ENCODE measurements at regions not wholly inside any gene's neighbourhood (a gene's known extent, or its start where the extent isn't known, plus 50 kb on each side); places are given as distances from the start of the nearest gene placed in this dataset.

DNA sequence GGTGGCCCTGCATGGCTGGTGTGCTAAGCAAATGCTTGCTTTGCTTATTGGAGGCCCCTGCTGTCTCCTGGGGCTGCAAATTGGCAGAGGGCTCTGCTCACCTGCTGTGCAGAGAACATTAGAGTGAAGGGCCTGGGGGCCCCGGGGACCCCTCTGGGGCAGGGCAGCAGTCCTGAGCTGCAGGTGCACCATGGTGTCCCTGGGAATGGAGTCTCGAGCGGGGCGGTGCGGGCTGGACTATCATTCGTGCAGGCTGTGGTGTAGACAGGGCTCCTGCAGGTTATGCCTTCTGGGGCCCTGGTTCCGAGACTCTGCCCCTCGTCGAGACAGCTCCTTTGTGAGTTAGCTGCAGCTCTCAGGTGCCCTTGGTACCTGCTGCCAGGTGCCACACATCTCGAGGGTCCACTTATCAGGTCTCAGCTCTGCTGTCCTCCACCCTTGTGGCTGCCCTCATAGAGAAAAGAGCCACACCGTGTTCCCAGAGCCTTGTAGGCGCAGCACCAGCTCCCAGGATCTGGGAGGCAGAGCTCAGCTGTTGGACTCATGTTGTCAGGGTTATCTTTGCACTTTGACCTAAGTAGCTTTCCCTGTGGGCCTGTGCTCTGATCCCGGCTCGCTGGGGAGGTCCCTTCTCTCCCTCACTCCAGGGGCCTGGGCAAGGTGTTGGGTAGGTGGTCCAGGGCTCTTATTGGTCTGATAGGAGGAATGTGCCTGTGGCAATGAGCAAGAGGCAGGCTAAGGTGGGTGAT lies 58.0 kb upstream of the ZNF536 start:
- Mint-ChIP-seq H3K9me3 (peaks cover 10% of the 10 kb centered on the region), H3K4me3 (no peak overlapping the region), H3K36me3 (no peaks in the 10 kb centered on the region), H3K4me1 (no peaks in the 10 kb centered on the region), H3K27ac (no peak overlapping the region), H3K27me3 (no peaks in the 10 kb centered on the region)
- ATAC-seq (ENCODE audit: low read depth) (no peak), DNase-seq (ENCODE audit: low spot score in 2 of 2) (no peak)

DNA sequence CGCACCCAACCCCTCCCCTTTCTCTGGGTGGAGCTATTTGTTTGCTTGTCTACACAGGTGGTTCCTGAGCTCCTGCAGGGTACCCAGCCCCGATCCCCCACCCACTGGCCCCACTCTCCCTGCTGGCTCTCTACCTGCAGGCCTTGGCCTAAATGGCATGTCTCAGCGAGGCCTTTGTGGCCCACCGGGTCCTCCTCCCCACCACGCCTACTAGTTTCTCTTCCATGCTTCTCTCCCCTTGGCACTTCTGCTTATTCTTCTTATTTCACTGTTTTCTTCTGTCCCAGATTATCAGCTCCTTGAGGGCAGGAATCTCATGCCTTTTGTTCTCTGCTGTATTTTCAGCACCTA lies 57.4 kb upstream of the ZNF536 start:
- peaks cover 10% of the 10 kb centered on the region for H3K9me3 Mint-ChIP-seq
- no peaks in the 10 kb centered on the region for H3K27me3 Mint-ChIP-seq
- H3K4me3 Mint-ChIP-seq, result no peak overlapping the region
- ATAC-seq (ENCODE audit: low read depth) (no peak), DNase-seq (ENCODE audit: low spot score in 2 of 2) (no peak)
- H3K4me1 Mint-ChIP-seq, result no peaks in the 10 kb centered on the region
- no peaks in the 10 kb centered on the region for H3K36me3 Mint-ChIP-seq
- no peak overlapping the region for H3K27ac Mint-ChIP-seq

DNA sequence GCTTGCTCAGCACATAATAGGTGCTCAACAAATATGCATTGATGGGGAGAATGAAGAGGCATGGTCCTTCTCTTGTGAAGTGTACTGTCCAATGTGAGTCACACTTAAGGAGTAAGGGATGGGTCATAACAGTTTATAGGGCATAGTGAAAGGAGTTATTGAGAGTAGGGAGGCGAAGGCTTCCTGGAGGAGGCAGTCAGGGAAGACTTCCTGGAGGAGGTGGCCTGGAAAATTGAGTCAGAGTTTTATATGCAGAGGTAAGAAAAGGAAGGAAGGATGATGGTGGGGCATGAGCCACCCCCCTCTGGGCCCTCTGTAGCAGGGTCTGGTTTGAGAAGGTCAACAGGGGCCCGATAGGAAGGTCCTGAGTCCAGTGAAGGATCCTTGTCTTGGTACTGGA lies 57.0 kb upstream of the ZNF536 start:
- Mint-ChIP-seq H3K4me3 (no peak overlapping the region), H3K36me3 (no peaks in the 10 kb centered on the region), H3K27me3 (no peaks in the 10 kb centered on the region), H3K9me3 (peaks cover 10% of the 10 kb centered on the region), H3K4me1 (no peaks in the 10 kb centered on the region), H3K27ac (no peak overlapping the region)
- DNase-seq (ENCODE audit: low spot score in 2 of 2), result no peak
- ATAC-seq (ENCODE audit: low read depth), result no peak

DNA sequence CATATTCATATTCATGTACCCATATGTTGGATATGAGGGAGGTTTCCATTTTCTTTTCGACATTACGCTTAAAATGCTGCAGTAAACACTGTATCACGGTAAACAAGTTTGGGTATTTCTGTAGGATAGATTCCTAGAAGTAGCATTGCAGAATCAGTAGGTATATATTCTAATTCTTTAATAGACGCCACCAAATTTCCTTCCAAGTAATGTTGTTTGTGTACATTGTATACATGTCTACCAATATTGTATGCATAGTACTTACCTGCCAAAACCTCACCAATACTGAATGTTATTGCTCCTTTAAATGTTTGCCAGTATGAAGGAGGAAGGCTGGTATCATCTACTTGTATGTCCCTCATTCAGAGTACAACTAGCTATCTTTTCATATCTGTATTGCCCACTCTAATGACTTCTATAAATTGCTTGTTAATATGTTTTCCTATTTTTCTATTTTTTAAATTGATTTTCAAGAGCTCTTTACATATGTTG lies 56.1 kb upstream of the ZNF536 start:
- ATAC-seq (ENCODE audit: low read depth) (no peak), DNase-seq (ENCODE audit: low spot score in 2 of 2) (no peak)
- H3K4me1 Mint-ChIP-seq, result no peaks in the 10 kb centered on the region
- no peak overlapping the region for H3K4me3 Mint-ChIP-seq
- H3K27me3 Mint-ChIP-seq, result no peaks in the 10 kb centered on the region
- no peaks in the 10 kb centered on the region for H3K36me3 Mint-ChIP-seq
- no peak overlapping the region for H3K27ac Mint-ChIP-seq
- H3K9me3 Mint-ChIP-seq, result peaks cover 9% of the 10 kb centered on the region

DNA sequence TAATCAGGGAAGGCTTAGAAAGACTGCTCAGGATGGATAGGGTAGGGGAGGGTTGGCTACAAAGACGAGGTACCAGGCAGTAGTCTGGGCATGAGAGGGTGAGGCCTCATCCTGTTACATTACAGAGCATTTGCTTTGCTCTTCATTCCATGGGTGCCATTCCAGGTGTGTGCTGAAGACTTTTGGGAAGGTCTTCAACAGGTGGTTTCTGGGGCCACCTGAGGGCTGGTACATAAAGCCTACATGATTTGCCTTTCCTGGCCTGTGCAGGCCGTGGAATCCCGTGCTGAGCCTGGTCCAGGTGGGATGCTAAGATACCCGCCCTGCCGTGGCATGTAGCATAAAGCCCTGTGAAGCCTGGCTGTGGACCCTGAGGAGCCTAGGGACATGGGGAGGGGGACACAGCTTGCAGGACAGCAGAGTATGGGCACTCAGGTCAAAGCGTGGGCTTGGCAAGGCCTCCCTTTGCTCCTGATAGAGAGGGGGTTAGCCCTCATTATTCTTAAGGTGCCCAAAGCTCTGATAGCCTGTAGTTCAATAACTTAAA lies 55.6 kb upstream of the ZNF536 start:
- no peaks in the 10 kb centered on the region for H3K27me3 Mint-ChIP-seq
- DNase-seq (ENCODE audit: low spot score in 2 of 2) (no peak), ATAC-seq (ENCODE audit: low read depth) (no peak)
- peaks cover 9% of the 10 kb centered on the region for H3K9me3 Mint-ChIP-seq
- H3K4me1 Mint-ChIP-seq, result no peaks in the 10 kb centered on the region
- H3K36me3 Mint-ChIP-seq, result no peaks in the 10 kb centered on the region
- H3K27ac Mint-ChIP-seq, result no peak overlapping the region
- no peak overlapping the region for H3K4me3 Mint-ChIP-seq

DNA sequence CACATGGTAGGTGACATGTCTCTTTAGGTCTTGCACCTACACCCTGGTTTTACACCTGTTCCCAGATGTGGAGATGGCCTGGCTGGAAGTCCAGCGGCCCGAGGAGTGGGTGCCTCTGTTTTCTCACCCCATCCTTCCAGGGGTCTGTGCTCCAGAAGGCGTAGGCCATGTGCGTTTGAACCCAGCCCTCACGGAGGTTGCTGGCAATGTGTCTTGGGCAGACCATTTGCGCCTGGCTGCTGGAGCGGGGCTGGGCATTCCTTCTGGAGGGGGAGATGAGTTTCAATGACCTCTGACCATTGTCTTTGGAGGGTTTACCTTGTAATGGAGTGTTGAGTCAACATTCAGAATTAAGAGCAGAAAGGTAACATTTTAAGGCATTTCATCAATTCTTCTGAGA lies 54.8 kb upstream of the ZNF536 start:
- H3K36me3 Mint-ChIP-seq, result no peaks in the 10 kb centered on the region
- H3K4me1 Mint-ChIP-seq, result no peaks in the 10 kb centered on the region
- H3K9me3 Mint-ChIP-seq, result peaks cover 9% of the 10 kb centered on the region
- H3K27ac Mint-ChIP-seq, result no peak overlapping the region
- H3K27me3 Mint-ChIP-seq, result peaks cover under 1% of the 10 kb centered on the region
- no peak overlapping the region for H3K4me3 Mint-ChIP-seq
- no peak for DNase-seq (ENCODE audit: low spot score in 2 of 2)
- no peak for ATAC-seq (ENCODE audit: low read depth)

DNA sequence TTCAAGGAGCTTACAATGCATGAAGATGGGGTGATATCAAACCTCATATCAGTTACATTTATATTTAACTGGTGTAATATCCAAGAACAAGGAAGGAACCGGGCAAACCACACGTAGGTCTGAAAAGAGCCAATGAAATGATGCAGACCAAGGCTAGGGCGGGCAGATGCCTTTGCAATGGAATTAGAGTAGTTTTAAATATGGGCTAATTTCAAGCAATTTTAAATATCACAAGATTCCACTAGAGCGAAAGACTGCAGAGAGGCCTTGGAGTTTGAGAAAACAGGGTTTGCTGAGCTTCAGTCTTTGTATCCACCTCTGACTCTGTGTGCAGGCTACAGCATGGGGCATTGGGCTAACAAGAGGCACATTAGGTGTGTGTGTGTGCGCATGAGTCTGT lies 53.9 kb upstream of the ZNF536 start:
- Mint-ChIP-seq H3K4me1 (no peaks in the 10 kb centered on the region), H3K4me3 (no peak overlapping the region), H3K27me3 (peaks cover 2% of the 10 kb centered on the region), H3K36me3 (no peaks in the 10 kb centered on the region), H3K27ac (no peak overlapping the region), H3K9me3 (peaks cover 13% of the 10 kb centered on the region)
- DNase-seq (ENCODE audit: low spot score in 2 of 2), result no peak
- no peak for ATAC-seq (ENCODE audit: low read depth)

DNA sequence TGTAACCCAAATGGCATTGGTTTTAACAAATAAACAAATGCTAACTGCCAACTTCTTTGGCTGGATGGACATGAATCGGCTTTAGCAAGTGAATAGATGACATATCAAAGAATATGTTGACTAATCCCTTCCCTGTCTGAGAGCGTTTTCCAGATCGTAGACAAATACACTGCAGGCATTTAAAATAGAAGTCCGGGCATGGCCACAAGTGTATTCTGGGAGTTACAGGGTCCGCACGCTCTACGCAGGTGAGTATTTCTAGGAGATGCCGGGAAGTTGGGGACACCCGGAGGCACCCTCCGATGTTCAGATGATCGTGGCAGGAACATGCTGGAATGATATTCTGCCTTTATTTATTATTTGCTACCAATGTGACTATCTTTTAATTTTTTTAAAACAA lies 53.2 kb upstream of the ZNF536 start:
- Mint-ChIP-seq H3K9me3 (peaks cover 16% of the 10 kb centered on the region), H3K27me3 (peaks cover 5% of the 10 kb centered on the region), H3K36me3 (peaks cover 2% of the 10 kb centered on the region), H3K4me1 (no peaks in the 10 kb centered on the region), H3K4me3 (no peak overlapping the region), H3K27ac (no peak overlapping the region)
- DNase-seq (ENCODE audit: low spot score in 2 of 2) (no peak), ATAC-seq (ENCODE audit: low read depth) (no peak)

DNA sequence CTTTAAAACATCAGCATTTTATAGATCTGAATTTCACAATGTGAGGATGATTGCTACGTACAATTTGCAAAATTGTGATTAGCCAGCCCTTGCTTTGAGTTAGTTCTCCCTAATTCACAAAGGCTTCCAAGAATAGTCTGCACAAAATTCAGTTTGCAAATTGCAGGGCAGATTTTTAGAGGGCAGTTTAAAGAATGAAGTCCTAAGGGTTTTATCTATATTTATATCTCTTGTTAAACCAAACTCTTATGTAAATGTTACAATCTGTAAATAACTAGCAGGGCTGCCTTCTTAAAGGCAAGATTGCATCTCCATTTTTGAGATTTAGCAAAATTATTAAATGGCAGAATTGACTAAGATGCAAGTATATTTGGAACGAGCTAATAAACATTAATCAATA lies 52.8 kb upstream of the ZNF536 start:
- no peak for DNase-seq (ENCODE audit: low spot score in 2 of 2)
- Mint-ChIP-seq H3K4me1 (no peaks in the 10 kb centered on the region), H3K27ac (no peak overlapping the region), H3K27me3 (peaks cover 7% of the 10 kb centered on the region), H3K36me3 (peaks cover 4% of the 10 kb centered on the region), H3K9me3 (peaks cover 18% of the 10 kb centered on the region), H3K4me3 (no peak overlapping the region)
- no peak for ATAC-seq (ENCODE audit: low read depth)

DNA sequence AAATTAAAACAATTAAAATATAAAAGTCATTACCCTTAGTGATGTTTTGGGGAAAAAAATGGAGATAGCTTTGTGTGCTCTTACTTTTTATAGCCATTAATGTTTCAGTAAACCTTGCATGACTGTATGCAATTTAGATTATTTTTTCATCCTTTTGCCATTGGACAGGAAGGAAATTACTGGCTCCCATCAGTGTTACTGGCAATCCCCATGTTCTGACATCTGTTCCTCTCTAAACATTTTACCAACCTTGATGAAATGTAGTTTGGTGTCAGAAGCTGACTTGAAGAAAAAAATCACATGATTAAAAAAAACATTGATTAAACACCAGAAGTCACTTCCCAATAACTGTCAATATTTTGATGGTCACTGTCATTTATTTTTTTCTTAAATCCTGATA lies 52.3 kb upstream of the ZNF536 start:
- H3K9me3 Mint-ChIP-seq, result peaks cover 18% of the 10 kb centered on the region
- H3K4me1 Mint-ChIP-seq, result no peaks in the 10 kb centered on the region
- peaks cover 4% of the 10 kb centered on the region for H3K36me3 Mint-ChIP-seq
- no peak overlapping the region for H3K27ac Mint-ChIP-seq
- H3K27me3 Mint-ChIP-seq, result peaks cover 7% of the 10 kb centered on the region
- H3K4me3 Mint-ChIP-seq, result no peak overlapping the region
- DNase-seq (ENCODE audit: low spot score in 2 of 2) (no peak), ATAC-seq (ENCODE audit: low read depth) (no peak)

DNA sequence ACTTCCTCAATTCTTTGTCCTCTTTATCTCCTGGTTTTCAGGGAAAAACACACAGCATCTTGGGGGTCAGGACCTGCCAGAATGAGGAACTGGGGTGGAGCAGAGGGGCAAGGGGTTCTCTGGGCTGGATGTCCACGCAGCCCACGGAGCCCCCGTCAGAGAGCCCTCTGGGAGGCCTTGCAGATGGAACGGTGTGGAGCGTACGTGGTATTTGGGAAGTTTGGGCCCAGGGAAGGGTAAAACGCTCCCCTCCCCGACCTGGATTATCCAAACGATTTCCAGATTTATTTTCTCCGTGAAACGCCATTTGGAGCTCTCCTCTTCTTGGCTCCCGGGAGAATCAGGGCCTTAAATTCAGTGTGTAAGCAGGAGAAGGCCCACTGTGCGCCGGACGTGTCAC lies 51.7 kb upstream of the ZNF536 start:
- no peak overlapping the region for H3K4me3 Mint-ChIP-seq
- no peak for DNase-seq (ENCODE audit: low spot score in 2 of 2)
- no peak for ATAC-seq (ENCODE audit: low read depth)

DNA sequence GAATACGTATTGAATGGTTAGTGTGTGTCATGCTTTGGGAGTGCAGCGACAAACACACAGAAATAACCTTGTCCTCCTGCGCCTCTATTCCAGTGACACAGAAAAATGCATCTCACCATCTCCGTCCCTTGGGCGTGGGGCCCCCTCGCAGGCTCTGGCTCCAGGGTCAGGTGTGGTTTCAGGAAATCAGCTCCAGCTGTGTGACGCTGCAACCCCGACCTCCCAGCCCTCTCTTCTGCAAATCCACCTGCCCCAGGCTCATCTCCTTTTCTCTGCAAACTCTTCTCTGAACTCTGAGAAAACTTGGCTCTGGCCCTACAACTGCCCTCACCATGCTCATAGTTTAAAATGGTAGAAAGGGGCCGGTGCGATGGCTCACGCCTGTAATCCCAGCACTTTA lies 51.3 kb upstream of the ZNF536 start:
- Mint-ChIP-seq H3K36me3 (peaks cover 4% of the 10 kb centered on the region), H3K9me3 (peaks cover 15% of the 10 kb centered on the region), H3K4me1 (no peaks in the 10 kb centered on the region), H3K27ac (no peak overlapping the region), H3K27me3 (peaks cover 7% of the 10 kb centered on the region), H3K4me3 (no peak overlapping the region)
- no peak for DNase-seq (ENCODE audit: low spot score in 2 of 2)
- ATAC-seq (ENCODE audit: low read depth), result no peak

More for the DNA sequence above, 51.7 kb upstream of the ZNF536 start:
- no peaks in the 10 kb centered on the region for H3K4me1 Mint-ChIP-seq
- peaks cover 15% of the 10 kb centered on the region for H3K9me3 Mint-ChIP-seq
- H3K27me3 Mint-ChIP-seq, result peaks cover 7% of the 10 kb centered on the region
- H3K36me3 Mint-ChIP-seq, result peaks cover 4% of the 10 kb centered on the region
- no peak overlapping the region for H3K27ac Mint-ChIP-seq

All from memory B cell (primary cell).